Sigmoid colon (tissue), 6 donors: ENCODE measurements at regions not wholly inside any gene's neighbourhood (a gene's known extent, or its start where the extent isn't known, plus 50 kb on each side); places are given as distances from the start of the nearest gene placed in this dataset.
"Not testable (repeated sequence)": the region's sequence is repeated elsewhere in the genome, so short reads cannot be mapped to it uniquely, and the experiment has no call there.

Source experiments
- DNase-seq: peaks from one replicate; pipeline ENCODE4 v3.0.0-alpha.2; 2019
- H3K27ac ChIP-seq, 4 donors: fragments of 200-600 bp; sonication (generic); one replicate each; pipeline ENCODE4 v1.5.1; 2016 to 2019; ENCODE audit warnings: mild to moderate bottlenecking in 1 of 4
- H3K27me3 ChIP-seq, 3 donors: fragments of 200-600 bp; sonication (generic); one replicate each; pipeline ENCODE4 v1.5.1; 2019; ENCODE audit warnings: mild to moderate bottlenecking in 1 of 3
- H3K36me3 ChIP-seq, 4 donors: fragments of 200-600 bp; sonication (generic); one replicate each; pipeline ENCODE4 v1.5.1; 2016 to 2019
- H3K4me1 ChIP-seq, 4 donors: fragments of 200-600 bp; sonication (generic); one replicate each; pipeline ENCODE4 v1.5.1; 2017 to 2019
- H3K4me3 ChIP-seq, 4 donors: fragments of 200-600 bp; sonication (generic); one replicate each; pipeline ENCODE4 v1.5.1; 2017 to 2019; ENCODE audit warnings: mild to moderate bottlenecking in 2 of 4, moderate library complexity in 1 of 4
- H3K9me3 ChIP-seq, 4 donors: fragments of 200-600 bp in 3 of 4; sonication (generic) in 3 of 4; one replicate each; pipeline versions ENCODE4 v1.5.1 to v1.6.1; 2013 to 2019
- CTCF ChIP-seq, 4 experiments: fragments of 450-650 bp in 3 of 4; fragments of 200-600 bp in 1 of 4; IDR thresholded peaks; one replicate each; pipeline ENCODE4 v1.5.1; 2016 to 2019; ENCODE audit warnings: antibody characterized with exemption in 4 of 4, mild to moderate bottlenecking in 3 of 4, moderate library complexity in 2 of 4
- EP300 ChIP-seq, 4 donors: sonication (generic); formaldehyde crosslinking; IDR thresholded peaks; one replicate each; pipeline ENCODE4 v1.6.1; 2017; ENCODE audit warnings: antibody characterized with exemption in 4 of 4
- POLR2A ChIP-seq, 2 donors: fragments of 450-650 bp; IDR thresholded peaks; one replicate each; pipeline ENCODE4 v1.6.1; 2016; ENCODE audit warnings: antibody characterized with exemption in 2 of 2, mild to moderate bottlenecking in 2 of 2, moderate library complexity in 2 of 2
- POLR2AphosphoS5 ChIP-seq, 4 donors: sonication (generic); formaldehyde crosslinking; IDR thresholded peaks; one replicate each; pipeline ENCODE4 v1.6.1; 2017; ENCODE audit warnings: antibody characterized with exemption in 4 of 4
- WGBS, 2 donors: extraction: QIAGEN DNeasy Blood & Tissue Kit; methylation state at CpG; one replicate each; pipeline ENCODE4 v1.1.7; 2013; 5-methylcytosine and 5-hydroxymethylcytosine counted together
- intact Hi-C: fragments of 100-400 bp; cut with DNase I; formaldehyde crosslinking; loops from one replicate; pipeline ENCODE4 v1.15.1; 2023
- donor health status: healthy with polysubstance abuse.
- donor health status: healthy.

DNA sequence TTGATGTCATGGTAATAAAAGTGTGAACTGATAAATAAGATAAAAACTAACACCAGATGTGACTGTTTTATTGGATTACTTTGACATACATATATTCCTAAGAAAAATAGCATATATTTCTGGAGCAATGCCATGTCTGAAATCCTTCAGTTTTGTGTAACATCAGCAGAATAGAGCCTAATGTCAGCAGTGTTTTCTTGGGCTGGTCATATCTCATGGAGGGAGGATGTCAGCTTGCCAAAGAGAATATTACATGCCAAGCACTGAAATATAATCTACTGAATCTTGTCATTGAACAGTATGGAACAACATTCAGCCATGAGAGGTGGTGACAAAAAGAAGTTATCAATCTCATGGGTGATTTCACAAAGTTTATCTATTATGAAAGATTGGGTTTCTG is 220.3 kb downstream of the KLHL28 start:
- Histone ChIP-seq H3K4me3 (no peak overlapping the region), H3K27me3 (no peaks in the 10 kb centered on the region), H3K4me1 (no peaks in the 10 kb centered on the region), H3K36me3 (no peaks in the 10 kb centered on the region), H3K9me3 (no peaks in the 10 kb centered on the region), H3K27ac (no peak overlapping the region)
- intact Hi-C loops: no loop called here
- TF ChIP-seq POLR2AphosphoS5 (IDR thresholded peaks at IDR 0.05): no peak
- TF ChIP-seq EP300 (IDR thresholded peaks at IDR 0.05): no peak
- TF ChIP-seq POLR2A (IDR thresholded peaks at IDR 0.05): no peak
- no peak for TF ChIP-seq CTCF (IDR thresholded peaks at IDR 0.05)
- DNase-seq: no peak

DNA sequence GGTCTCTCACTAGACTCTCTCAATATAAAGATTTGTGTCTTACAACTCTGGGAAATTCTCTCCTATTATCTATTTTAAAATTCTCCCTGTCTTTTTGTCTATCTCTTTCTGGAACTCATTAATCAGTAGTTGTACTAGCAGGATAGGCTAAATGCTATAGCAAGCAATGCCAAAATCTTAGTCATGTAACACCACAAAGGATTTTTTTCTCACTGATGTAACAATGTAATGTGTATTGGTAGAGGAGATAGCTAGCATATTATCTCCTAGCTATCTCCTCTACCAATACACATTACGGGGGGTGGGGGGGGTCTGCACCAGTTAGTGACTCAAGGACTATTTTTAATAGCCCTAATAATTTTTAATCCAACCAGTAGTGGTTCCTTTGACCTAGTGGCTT is 225.4 kb downstream of the KLHL28 start:
- intact Hi-C loops: no loop called here
- no peaks in the 10 kb centered on the region for H3K4me1 ChIP-seq
- no peak for TF ChIP-seq POLR2A (IDR thresholded peaks at IDR 0.05)
- no peak for TF ChIP-seq EP300 (IDR thresholded peaks at IDR 0.05)
- TF ChIP-seq POLR2AphosphoS5 (IDR thresholded peaks at IDR 0.05): no peak
- H3K9me3 ChIP-seq: no peaks in the 10 kb centered on the region
- no peak for DNase-seq
- H3K36me3 ChIP-seq: no peaks in the 10 kb centered on the region
- no peaks in the 10 kb centered on the region for H3K27me3 ChIP-seq
- no peak overlapping the region for H3K4me3 ChIP-seq
- no peak overlapping the region for H3K27ac ChIP-seq
- WGBS, 2 donors: 79% methylated on average over 1 of the region's 1 CpG

DNA sequence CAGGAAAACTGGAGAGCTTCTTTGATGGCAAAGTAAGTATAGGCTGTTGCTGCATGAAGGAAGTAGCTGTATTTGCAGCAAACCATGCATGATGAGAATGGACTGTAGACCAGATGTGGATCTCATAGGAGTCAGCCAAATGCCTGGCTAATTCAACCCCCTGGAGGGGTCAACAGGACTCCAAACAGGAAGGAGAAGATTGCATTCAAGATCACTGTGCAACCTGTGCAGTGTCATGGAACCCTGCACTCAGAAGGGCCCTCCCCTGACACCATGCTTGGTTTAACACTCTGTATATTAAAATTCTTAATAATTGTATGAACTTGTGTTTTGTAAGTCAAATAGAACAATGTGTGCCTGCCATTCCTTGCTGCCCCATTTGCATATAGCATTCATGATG is 225.1 kb upstream of the FSCB start:
- DNase-seq: no peak
- H3K9me3 ChIP-seq: no peaks in the 10 kb centered on the region
- no peak overlapping the region for H3K27ac ChIP-seq
- H3K4me3 ChIP-seq: no peak overlapping the region
- H3K4me1 ChIP-seq: no peaks in the 10 kb centered on the region
- H3K27me3 ChIP-seq: no peaks in the 10 kb centered on the region
- intact Hi-C loops: no loop called here
- no peaks in the 10 kb centered on the region for H3K36me3 ChIP-seq
- no peak for TF ChIP-seq POLR2AphosphoS5 (IDR thresholded peaks at IDR 0.05)
- TF ChIP-seq EP300 (IDR thresholded peaks at IDR 0.05): no peak
- no peak for TF ChIP-seq POLR2A (IDR thresholded peaks at IDR 0.05)
- TF ChIP-seq CTCF (IDR thresholded peaks at IDR 0.05): no peak

GRCh38 chr14:44730860-44731259 is 223.8 kb upstream of the FSCB start:
- no peaks in the 10 kb centered on the region for H3K27me3 ChIP-seq
- DNase-seq: no peak
- intact Hi-C loops: no loop called here
- H3K4me3 ChIP-seq: no peak overlapping the region
- WGBS, 2 donors: 26 to 58% methylated on average over 3 of the region's 3 CpGs
- no peaks in the 10 kb centered on the region for H3K9me3 ChIP-seq
- no peaks in the 10 kb centered on the region for H3K4me1 ChIP-seq
- H3K36me3 ChIP-seq: no peaks in the 10 kb centered on the region
- no peak for TF ChIP-seq EP300 (IDR thresholded peaks at IDR 0.05)
- TF ChIP-seq POLR2AphosphoS5 (IDR thresholded peaks at IDR 0.05): no peak
- no peak for TF ChIP-seq CTCF (IDR thresholded peaks at IDR 0.05)
- no peak for TF ChIP-seq POLR2A (IDR thresholded peaks at IDR 0.05)
- H3K27ac ChIP-seq: no peak overlapping the region

DNA sequence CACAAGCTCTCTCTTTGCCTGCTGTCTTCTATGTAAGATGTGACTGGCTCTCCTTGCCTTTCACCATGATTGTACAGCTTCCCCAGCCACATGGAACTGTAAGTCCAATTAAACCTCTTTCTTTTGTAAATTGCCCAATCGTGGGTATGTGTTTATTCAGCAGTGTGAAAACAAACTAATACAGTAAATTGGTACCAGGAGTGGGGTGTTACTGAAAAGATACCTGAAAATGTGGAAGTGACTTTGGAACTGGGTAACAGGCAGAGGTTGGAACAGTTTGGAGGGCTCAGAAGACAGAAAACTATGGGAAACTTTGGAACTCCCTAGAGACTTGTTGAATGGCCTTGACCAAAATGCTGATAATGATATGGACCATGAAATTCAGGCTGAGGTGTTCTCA is 214.3 kb upstream of the FSCB start:
- peaks cover 0 to 13% (median 8%) of the 10 kb centered on the region in 4 donors for H3K9me3 ChIP-seq
- H3K36me3 ChIP-seq, H3K27me3 ChIP-seq, H3K4me1 ChIP-seq, H3K27ac ChIP-seq, intact Hi-C loops, DNase-seq, H3K4me3 ChIP-seq: not testable (repeated sequence)
- 18 to 51% methylated on average over 1 of the region's 1 CpG for WGBS, 2 donors

DNA sequence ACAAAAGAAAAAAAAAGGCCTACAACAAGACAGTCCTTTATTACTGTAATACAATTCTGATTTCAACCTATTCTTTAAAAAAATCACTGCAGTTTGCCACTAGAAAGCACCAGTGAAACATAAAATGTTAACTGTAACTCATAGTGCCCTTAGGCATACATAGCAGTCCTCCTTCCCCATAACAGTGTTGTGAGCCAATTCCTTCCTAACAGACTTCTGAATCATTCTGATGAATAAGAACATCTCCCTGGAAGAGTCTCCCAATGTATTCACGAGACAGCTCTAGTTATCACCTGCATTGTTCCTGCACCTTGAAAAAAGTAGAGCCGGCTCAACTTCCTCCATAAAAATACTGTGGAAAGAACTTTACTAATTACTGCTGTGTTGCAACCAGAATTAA is 213.6 kb upstream of the FSCB start:
- WGBS, 2 donors: 83 to 87% methylated on average over 2 of the region's 2 CpGs
- H3K36me3 ChIP-seq: no peaks in the 10 kb centered on the region
- H3K4me3 ChIP-seq: no peak overlapping the region

More for the DNA sequence above, 213.6 kb upstream of the FSCB start:
- Histone ChIP-seq H3K4me1 (no peaks in the 10 kb centered on the region), H3K27me3 (no peaks in the 10 kb centered on the region), H3K27ac (no peak overlapping the region), H3K9me3 (peaks cover 0 to 13% (median 8%) of the 10 kb centered on the region in 4 donors)
- DNase-seq: no peak
- TF ChIP-seq EP300 (IDR thresholded peaks at IDR 0.05) (no peak), POLR2AphosphoS5 (IDR thresholded peaks at IDR 0.05) (no peak), CTCF (IDR thresholded peaks at IDR 0.05) (no peak), POLR2A (IDR thresholded peaks at IDR 0.05) (no peak)
- intact Hi-C loops: no loop called here
